Activated CD8-positive, alpha-beta memory T cell treated with anti-CD3 and anti-CD28 coated beads, Interleukin-2, amount 50 U/mL, for 1 hour (primary cell): ENCODE measurements at regions not wholly inside any gene's neighbourhood (a gene's known extent, or its start where the extent isn't known, plus 50 kb on each side); places are given as distances from the start of the nearest gene placed in this dataset.
"Not testable (repeated sequence)": the region's sequence is repeated elsewhere in the genome, so short reads cannot be mapped to it uniquely, and the experiment has no call there.

Source experiments
- DNase-seq: peaks from one replicate; pipeline ENCODE4 v3.0.0-alpha.2; 2020; ENCODE audit errors: extremely low read depth

GRCh38 chr2:144127693-144128092, 392.2 kb downstream of the ZEB2 start:
- DNase-seq: no peak

DNA sequence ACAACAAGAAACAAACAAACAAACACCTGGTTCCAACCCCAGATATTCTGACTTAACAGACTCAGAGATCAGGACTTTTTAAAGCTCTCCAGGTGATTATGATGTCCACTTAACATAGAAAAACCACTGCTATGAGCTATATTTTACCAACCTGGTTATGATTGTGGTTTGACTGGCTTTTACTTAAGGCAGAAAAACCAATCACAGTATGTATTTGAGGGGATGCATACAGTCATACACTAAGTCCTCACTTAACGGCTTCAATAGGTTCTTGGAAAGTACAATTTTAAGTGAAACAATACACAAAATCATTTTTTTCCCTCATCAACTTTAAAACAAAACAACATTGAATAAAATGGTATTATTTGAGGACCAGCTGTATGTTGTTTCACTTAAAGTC, 393.6 kb downstream of the ZEB2 start:
- DNase-seq: no peak

- no peak for DNase-seq
Measured at GRCh38 chr2:144125751-144126150, 394.2 kb downstream of the ZEB2 start.

DNA sequence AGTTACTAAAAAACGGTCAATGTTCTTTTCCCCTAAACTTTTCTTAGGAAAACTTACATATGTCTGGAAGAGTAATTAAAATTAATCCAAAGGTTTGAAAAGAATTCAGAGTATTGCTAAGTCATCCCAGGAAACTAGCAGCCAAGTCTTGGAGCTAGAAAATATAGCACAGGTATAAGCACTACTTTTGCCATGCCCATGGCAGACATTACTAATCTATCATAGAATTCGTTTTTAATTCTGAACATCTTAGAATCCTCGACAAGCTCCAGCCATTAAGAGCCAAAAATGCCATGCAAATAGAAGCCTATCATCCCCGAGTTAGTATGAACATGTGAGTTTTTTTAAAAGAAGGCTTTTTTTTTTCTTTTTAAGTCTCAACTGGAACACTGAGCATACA, 395.0 kb downstream of the ZEB2 start:
- no peak for DNase-seq

DNA sequence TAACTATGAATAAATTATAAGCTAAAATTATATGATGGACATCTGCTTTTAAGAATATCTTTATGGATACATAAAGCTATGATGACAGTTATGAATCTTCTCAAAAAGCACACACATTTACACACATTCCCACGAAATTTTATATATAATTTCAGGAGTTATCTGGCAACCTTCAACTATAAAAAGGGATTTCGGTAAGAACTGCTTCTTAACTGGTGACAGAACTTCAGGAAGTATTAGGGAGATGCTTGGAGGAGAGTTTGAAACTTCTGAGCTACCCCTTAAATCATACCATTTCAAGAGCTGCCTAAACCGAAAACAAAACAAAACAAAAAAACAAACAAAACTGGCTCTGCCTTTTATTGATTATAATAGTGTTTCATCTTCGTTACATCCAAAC, 399.4 kb downstream of the ZEB2 start:
- DNase-seq: no peak

- no peak for DNase-seq
Measured at GRCh38 chr2:144117086-144117485, 402.8 kb downstream of the ZEB2 start.

DNA sequence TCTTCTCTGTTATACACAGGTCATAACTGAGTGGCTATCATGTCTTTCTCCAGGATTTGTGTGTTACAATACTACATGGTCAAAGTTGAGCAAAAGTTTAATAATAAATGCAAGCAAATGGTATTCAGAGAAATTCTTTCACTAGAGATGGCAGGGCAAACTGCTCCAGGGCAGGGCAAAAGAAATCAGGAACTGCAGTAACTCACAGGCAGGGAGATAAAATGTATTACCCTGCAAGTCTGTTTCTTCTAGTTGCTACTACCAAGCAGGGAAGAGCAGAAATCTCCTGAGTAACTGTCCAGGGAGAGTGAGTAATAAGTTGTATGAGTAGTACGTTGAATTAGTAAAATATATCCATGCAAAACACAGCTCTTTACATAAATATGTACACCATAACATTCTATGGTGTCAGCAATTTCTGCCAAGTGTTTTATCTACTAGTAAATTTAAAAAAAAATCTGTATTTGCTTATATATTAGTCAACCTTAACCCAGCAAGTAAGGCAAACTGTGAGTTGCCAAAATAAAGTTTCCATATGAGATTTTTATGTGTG, 404.1 kb downstream of the ZEB2 start:
- DNase-seq: no peak

- no peak for DNase-seq
Measured at GRCh38 chr2:144114760-144115159, 405.2 kb downstream of the ZEB2 start.

- no peak for DNase-seq
Measured at GRCh38 chr2:144111437-144111836, 408.5 kb downstream of the ZEB2 start.

- not testable (repeated sequence) for DNase-seq
Measured at GRCh38 chr2:144106104-144106503, 413.8 kb downstream of the ZEB2 start.

DNA sequence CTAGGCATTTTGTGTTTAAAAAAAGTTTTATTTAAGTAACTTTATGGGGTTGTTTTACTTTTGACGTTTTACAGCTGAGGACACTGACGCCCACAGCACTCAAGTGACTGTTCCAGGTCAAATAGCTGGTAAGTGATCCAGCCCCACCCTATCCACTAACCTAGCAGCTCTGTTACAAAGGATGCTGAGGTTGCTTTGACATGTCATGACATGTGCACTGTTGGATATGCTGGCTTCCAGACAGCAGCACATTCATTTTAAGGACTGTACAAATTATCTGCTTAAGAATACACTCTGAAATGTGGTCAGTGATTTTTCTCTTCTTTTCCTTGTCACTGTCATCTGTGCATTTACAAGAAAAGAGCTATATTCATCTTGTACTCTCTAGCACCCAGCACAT, 417.5 kb downstream of the ZEB2 start:
- no peak for DNase-seq

- DNase-seq: no peak
Measured at GRCh38 chr2:144099780-144100377, 420.0 kb downstream of the ZEB2 start.

GRCh38 chr2:144099340-144099739, 420.6 kb downstream of the ZEB2 start:
- no peak for DNase-seq

- DNase-seq: no peak
Measured at GRCh38 chr2:144097440-144098225, 422.3 kb downstream of the ZEB2 start.

GRCh38 chr2:144096531-144096930, 423.4 kb downstream of the ZEB2 start:
- DNase-seq: no peak

GRCh38 chr2:144094408-144095151, 425.3 kb downstream of the ZEB2 start:
- no peak for DNase-seq

DNA sequence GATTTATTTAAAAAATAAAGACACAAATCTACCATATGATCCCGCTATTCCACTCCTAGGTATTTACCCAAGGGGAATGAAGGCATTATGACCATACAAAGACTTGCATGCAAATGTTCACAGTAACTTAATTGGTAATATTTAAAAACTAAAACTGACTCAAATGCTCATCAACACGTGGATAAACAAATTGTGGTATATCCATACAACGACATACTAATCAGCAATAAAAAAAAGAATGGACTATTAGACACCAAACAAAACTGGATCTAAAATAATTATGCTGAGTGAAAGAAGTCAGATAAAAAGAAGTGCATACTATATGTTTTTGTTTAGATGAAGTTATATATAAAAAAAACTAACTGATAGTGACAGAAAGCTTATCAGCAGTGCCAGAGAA, 428.3 kb downstream of the ZEB2 start:
- DNase-seq: no peak

DNA sequence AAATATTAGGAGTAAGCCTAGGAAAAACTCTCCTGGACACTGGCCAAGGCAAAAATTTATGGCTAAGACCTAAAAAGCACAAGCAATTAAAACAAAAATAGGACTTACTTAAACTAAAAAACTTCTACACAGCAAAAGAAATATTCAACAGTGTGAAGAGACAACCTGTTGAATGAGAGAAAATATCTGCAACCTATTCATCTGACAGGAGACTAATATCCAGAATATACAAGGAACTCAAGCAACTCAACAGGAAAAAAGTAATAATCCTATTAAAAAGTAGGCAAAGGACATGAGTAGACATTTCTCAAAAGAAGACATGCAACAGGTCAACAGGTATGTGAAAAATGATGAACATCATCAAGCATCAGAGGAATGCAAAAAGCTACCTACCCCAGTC, 431.1 kb downstream of the ZEB2 start:
- no peak for DNase-seq

DNA sequence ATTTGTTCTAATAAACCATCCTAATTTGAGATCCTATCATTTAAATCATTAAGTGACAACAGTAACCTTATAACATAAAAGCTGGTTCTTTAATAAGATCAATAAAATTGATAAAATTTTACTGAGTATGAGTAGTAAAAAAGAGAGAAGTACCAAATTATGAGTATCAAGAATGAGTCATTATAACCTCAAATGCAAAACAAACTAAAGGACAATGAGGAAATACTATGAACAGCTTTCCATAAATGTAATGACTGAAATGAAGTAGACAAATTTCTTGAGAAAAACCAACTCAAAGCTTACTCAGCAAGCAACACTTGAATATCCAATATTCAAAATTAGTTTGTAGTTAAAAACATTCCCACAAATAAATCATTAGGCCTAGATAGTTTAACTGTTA, 433.0 kb downstream of the ZEB2 start:
- DNase-seq: no peak

GRCh38 chr2:144085016-144085415, 434.9 kb downstream of the ZEB2 start:
- DNase-seq: no peak

DNA sequence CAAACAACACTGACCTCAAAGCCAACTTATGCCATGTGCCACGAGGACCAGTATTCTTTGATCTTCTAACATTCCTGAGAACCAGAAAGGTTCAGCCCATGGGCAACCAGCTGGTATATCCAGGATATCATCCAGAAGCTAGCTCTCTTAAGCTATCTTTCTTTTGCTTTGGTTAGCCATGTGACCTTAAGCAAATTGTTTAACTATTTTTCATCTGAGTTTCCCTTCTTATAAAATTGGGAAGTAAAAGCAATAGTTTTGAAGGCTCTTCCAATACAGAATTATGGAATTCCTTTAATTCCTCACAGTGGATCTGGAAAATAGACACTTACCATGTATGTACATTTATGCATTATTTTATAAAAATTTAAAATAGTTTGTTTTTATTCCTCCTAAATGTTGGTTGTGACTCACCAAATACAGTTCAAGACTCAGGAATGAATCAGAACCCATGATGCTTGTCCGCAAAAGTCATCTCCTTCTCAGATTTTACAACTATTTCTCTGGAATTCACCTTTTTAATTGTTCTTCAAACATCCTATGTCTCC, 435.7 kb downstream of the ZEB2 start:
- DNase-seq: no peak

- DNase-seq: no peak
Measured at GRCh38 chr2:144083211-144083610, 436.7 kb downstream of the ZEB2 start.
